Urothelium cell line (cell line): ENCODE measurements at regions not wholly inside any gene's neighbourhood (a gene's known extent, or its start where the extent isn't known, plus 50 kb on each side); places are given as distances from the start of the nearest gene placed in this dataset.
A peak's percentile ranks its signal among the peaks of the same experiment; 100 is the strongest.

Experiments
- DNase-seq: peaks from one replicate; pipeline ENCODE4 v3.0.0; 2011; ENCODE audit warnings: low spot score, mixed read lengths
- FAIRE-seq: peaks from 2 replicates; lab custom pipeline; 2011; peaks lifted over from hg19 to GRCh38; lab: Jason Lieb, UNC

DNA sequence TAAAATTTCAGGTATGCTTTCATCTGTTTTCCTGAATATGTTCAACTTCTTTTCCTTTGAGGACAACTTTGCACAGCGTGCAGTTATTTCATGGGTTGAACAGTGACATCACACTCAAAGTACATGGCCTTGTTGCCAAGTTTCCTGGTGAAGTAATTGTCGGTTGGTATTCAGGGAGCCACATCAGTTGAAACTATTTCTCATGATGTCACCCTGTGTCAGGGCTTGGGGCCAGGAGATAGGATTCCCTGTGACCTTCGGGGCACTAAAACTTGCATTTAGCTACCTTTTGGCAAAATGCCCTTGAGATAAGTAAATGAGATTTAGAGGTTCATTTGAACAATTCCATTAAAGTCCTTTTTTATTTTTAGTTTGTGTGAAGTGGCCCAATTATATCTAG is 383.9 kb downstream of the SH3GL2 start:
- DNase-seq (peak; percentile 4), FAIRE-seq (no peak)

- no peak for FAIRE-seq
- no peak for DNase-seq
Measured at GRCh38 chr9:17963498-17963897, 384.6 kb downstream of the SH3GL2 start.

DNA sequence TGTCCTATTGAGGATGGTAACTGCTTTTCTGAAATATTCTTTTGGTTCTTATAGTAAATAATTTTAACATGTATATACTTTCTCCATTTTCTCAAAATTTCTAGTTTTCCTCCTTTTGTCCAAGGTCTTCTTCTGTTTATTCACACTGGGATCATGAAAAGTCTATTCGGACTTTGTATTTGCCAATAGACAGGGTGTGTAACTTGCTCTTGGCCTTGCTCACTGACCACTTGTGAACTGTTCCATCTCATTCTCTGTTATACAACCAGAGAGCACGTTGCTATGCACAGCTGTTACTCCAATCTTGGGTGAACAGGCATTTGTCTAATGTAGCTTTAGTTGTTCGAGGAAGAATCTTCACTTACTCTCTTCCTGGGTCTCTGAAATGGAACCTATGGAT is 388.9 kb downstream of the SH3GL2 start:
- DNase-seq (no peak), FAIRE-seq (no peak)

GRCh38 chr9:17969232-17969631 is 390.4 kb downstream of the SH3GL2 start:
- no peak for FAIRE-seq
- no peak for DNase-seq

- FAIRE-seq: no peak
- no peak for DNase-seq
Measured at GRCh38 chr9:17970277-17970676, 391.4 kb downstream of the SH3GL2 start.

- no peak for DNase-seq
- FAIRE-seq: no peak
Measured at GRCh38 chr9:17978773-17979172, 399.9 kb downstream of the SH3GL2 start.

GRCh38 chr9:17986595-17986994 is 407.7 kb downstream of the SH3GL2 start:
- no peak for FAIRE-seq
- no peak for DNase-seq

DNA sequence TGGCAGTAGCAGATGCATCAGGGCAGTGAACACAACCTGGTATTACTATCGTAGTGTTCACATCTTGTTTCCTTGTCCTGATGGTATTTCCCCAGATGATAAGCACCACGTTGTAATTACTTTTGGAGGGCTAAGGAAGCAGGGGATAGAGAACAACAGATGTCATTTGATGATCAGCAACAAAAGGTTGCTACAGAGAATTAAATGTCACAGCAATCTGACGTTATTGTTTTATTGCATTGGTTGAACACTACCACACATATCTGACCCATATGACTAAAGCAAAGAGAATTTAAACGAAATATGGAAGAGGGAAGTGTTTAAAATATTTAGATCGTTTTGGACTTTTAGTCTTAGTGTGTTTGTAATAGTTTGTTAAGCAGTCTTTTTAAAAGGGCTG is 408.3 kb downstream of the SH3GL2 start:
- FAIRE-seq (no peak), DNase-seq (no peak)

GRCh38 chr9:17988489-17988888 is 409.6 kb downstream of the SH3GL2 start:
- DNase-seq (no peak), FAIRE-seq (no peak)

DNA sequence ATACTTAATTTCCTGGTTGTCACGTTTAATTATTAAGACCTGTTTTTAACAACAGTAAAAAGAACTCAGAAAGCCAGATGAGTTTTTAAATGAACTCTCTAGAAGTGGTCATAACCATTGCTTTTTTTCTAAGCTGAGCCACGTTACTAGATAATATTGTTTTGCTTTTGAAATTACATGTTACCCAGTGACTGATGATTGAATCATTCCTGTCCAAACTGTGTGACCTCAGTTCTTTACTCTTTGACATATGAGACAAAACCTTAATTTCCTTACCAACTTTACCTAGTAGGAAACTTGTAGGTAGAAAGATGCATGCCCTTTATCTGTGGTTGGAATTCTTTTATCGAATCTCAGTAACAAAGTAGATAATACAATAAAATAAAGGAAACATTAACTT is 411.7 kb downstream of the SH3GL2 start:
- FAIRE-seq (no peak), DNase-seq (no peak)

DNA sequence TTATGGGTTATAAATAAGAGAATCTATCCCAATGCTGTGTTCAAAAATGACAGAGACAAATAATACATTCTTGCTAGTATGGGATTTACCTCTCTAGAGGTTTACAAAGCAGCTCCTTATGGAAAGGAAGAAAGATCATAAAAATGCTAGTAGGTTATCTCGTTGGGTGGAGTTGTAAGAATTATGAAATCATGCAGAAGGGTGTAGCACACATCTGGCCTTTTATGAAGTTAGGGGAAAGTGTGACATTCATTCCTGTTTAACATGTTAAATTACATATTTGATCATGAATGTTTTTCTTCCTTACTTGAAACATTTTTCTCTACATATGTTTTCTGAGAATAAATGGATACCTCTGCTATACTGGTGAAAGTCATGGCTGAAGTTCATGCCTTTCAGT is 414.2 kb downstream of the SH3GL2 start:
- FAIRE-seq: no peak

DNA sequence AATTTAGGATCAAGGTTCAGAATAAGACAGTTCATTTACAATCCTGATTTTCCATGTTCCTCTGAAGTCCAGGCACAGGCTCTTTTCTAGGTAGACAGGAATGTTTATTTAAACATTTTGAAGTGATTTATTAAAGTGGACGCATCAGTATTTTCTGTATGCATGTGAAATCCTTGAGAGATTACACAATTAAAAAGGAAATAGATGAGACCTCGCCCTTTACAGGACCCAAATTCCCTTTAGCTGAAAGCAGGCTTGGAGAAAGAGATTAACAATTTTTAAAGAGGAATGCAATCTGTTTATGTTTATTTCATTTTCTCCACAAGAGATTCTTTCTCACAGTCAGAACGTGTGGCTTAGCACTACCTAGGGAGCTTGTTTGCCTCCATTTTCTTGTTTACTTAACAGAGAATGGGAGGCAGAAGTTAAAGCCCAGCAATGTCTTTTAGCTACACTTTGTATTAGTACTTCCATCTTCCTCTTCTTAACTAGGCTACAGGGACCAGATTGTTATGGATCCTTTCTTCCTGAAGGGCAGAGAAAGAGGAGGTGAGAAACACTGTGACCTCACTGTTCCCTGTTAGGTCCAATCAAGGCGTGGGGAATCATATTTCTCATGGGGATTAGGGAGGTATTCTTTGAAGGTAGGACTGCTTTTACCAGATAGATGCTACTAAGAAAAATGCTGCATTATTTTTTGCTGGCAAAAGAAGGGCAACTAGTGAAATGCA is 416.0 kb downstream of the SH3GL2 start:
- no peak for FAIRE-seq
- no peak for DNase-seq

More for the DNA sequence above, 414.2 kb downstream of the SH3GL2 start:
- no peak for DNase-seq

DNA sequence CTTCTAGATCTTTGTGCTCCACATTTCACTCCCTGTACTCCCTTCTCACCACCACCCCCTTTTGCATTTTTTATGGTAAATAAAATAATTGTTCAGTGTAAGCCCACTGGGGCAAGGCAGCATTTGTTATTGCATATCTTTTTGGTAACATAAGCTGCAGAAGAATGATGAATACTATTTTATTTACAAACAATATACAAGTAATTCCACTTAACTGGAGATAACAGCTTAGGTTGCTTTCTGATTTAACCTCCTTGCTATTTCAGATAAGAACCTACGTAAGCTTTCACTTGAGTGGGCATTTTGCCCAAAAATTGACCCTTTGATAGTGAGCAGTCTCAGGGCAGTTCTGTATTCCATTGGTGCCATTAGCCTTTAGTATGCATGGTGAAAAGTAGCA is 417.9 kb downstream of the SH3GL2 start:
- DNase-seq (no peak), FAIRE-seq (no peak)

DNA sequence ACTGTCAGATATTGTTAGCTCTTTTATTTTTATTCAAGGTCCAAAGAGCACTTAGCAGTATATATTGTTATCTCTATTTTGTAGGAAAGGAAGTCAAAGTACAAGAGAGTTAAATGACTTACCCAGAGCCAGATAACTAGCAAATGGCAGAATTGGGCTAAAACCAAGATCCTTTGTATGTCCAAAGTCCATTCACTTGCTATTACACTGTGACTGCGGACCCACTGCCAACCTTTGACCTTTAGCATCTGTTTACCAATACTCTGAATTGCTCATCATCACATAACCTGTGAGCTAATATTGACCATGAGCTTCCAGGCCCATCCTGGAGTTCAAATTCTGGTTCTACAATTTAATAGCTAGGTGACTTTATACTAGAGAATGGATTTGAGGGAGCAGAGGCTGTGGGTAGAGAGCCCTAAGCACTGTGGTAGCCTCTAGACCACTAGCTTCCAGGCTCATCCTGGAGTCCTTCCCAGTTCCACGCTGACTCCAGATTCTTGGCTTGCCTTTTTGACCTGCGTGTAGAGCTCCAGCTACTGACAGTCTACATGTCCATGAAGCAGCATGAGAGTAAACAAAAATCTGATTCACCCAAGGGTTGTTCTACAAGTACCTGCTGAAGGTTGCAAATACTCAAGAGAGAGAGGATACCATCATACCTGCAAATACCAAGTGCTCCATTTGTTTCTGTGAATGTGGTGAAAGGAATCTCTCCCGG is 424.0 kb downstream of the SH3GL2 start:
- no peak for DNase-seq

DNA sequence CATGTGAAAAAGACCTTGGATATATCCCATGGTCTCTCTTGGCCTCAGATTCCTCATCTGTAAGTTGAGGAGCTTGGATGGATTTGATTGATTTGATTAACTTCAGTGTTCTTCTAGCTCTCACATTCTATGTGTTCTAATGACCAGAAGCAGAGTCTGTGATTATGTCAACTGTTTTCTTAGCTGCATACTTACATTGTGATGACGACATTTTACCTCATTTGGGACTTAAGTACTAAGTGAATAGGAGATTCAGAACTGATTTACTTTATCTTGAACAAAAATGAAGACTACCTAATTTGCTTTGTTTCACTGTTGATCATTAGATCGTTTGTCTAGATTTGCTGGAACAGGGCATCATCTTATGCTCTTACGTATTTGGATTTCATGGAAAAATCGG is 427.7 kb downstream of the SH3GL2 start:
- FAIRE-seq: no peak
- DNase-seq: no peak

More for the DNA sequence above, 424.0 kb downstream of the SH3GL2 start:
- FAIRE-seq: no peak

- no peak for DNase-seq
- FAIRE-seq: no peak
Measured at GRCh38 chr9:18007621-18008020, 428.8 kb downstream of the SH3GL2 start.

- DNase-seq (no peak), FAIRE-seq (no peak)
Measured at GRCh38 chr9:18009902-18010301, 431.0 kb downstream of the SH3GL2 start.

DNA sequence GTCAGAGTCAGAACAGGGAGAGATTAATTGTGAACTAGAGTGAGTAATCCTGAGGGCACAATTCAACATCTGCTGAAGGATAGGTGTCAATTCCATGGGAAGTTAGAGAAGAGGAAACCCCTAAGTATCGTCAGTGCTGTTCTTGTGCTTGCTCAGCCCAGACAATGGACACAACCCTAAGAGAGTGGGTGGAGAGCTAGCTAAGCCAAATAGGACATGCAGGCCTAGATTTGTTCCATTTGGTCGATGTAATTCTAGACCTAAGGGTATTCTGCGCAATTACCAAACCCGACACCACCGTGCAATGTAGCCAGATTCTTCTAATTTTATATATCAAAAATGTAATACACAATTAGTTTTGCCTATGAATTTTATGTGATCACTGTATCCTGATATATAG is 431.6 kb downstream of the SH3GL2 start:
- DNase-seq: no peak
- FAIRE-seq: no peak

GRCh38 chr9:18012170-18012569 is 433.3 kb downstream of the SH3GL2 start:
- no peak for FAIRE-seq
- no peak for DNase-seq

GRCh38 chr9:18014556-18014955 is 435.7 kb downstream of the SH3GL2 start:
- DNase-seq (no peak), FAIRE-seq (no peak)

GRCh38 chr9:18015116-18015515 is 436.2 kb downstream of the SH3GL2 start:
- DNase-seq: no peak
- FAIRE-seq: no peak

- DNase-seq: no peak
Measured at GRCh38 chr9:18017136-18017535, 438.3 kb downstream of the SH3GL2 start.

More at GRCh38 chr9:18017136-18017535, 438.3 kb downstream of the SH3GL2 start:
- FAIRE-seq: no peak
